Activated T-cell treated with anti-CD3 and anti-CD28 coated beads for 4 hours (primary cell): ENCODE measurements at regions not wholly inside any gene's neighbourhood (a gene's known extent, or its start where the extent isn't known, plus 50 kb on each side); places are given as distances from the start of the nearest gene placed in this dataset.
"Not testable (repeated sequence)": the region's sequence is repeated elsewhere in the genome, so short reads cannot be mapped to it uniquely, and the experiment has no call there.

Source experiments
- DNase-seq: peaks from one replicate; pipeline ENCODE4 v3.0.0-alpha.2; 2020

- no peak for DNase-seq
Observed at GRCh38 chr16:6836766-6837165, 495.9 kb upstream of the RBFOX1 start.

GRCh38 chr16:6835941-6836340 lies 496.7 kb upstream of the RBFOX1 start:
- DNase-seq = no peak

GRCh38 chr16:6835516-6835915 lies 497.1 kb upstream of the RBFOX1 start:
- no peak for DNase-seq

GRCh38 chr16:6828690-6829089 lies 504.0 kb upstream of the RBFOX1 start:
- no peak for DNase-seq

- DNase-seq = no peak
Observed at GRCh38 chr16:6827931-6828330, 504.7 kb upstream of the RBFOX1 start.

- DNase-seq = no peak
Observed at GRCh38 chr16:6827267-6827666, 505.4 kb upstream of the RBFOX1 start.

GRCh38 chr16:6822041-6822440 lies 510.6 kb upstream of the RBFOX1 start:
- no peak for DNase-seq

GRCh38 chr16:6804461-6804860 lies 528.2 kb upstream of the RBFOX1 start:
- no peak for DNase-seq

GRCh38 chr16:6803176-6803575 lies 529.5 kb upstream of the RBFOX1 start:
- DNase-seq = no peak

GRCh38 chr16:6797223-6797622 lies 535.4 kb upstream of the RBFOX1 start:
- no peak for DNase-seq

GRCh38 chr16:6777624-6778023 lies 555.0 kb upstream of the RBFOX1 start:
- no peak for DNase-seq

- DNase-seq = no peak
Observed at GRCh38 chr16:6775712-6776111, 556.9 kb upstream of the RBFOX1 start.

- DNase-seq = no peak
Observed at GRCh38 chr16:6771956-6772355, 560.7 kb upstream of the RBFOX1 start.

- no peak for DNase-seq
Observed at GRCh38 chr16:6753553-6753952, 579.1 kb upstream of the RBFOX1 start.

- DNase-seq = no peak
Observed at GRCh38 chr16:6751191-6751590, 581.5 kb upstream of the RBFOX1 start.

- DNase-seq = no peak
Observed at GRCh38 chr16:6749698-6750097, 582.9 kb upstream of the RBFOX1 start.

GRCh38 chr16:6736302-6736701 lies 596.3 kb upstream of the RBFOX1 start:
- DNase-seq = not testable (repeated sequence)

- no peak for DNase-seq
Observed at GRCh38 chr16:6735631-6736030, 597.0 kb upstream of the RBFOX1 start.

GRCh38 chr16:6732166-6732565 lies 600.5 kb upstream of the RBFOX1 start:
- DNase-seq = no peak

GRCh38 chr16:6728381-6728780 lies 604.3 kb upstream of the RBFOX1 start:
- DNase-seq = no peak

GRCh38 chr16:6726621-6727020 lies 606.0 kb upstream of the RBFOX1 start:
- no peak for DNase-seq

GRCh38 chr16:6725634-6726331 lies 606.9 kb upstream of the RBFOX1 start:
- no peak for DNase-seq

- DNase-seq = not testable (repeated sequence)
Observed at GRCh38 chr16:6725206-6725605, 607.4 kb upstream of the RBFOX1 start.

- no peak for DNase-seq
Observed at GRCh38 chr16:6722786-6723185, 609.9 kb upstream of the RBFOX1 start.

- DNase-seq = no peak
Observed at GRCh38 chr16:6714510-6714909, 618.1 kb upstream of the RBFOX1 start.
